Stimulated activated CD4-positive, alpha-beta T cell treated with anti-CD3 and anti-CD28 coated beads, Interleukin-15, amount 100 ng/mL, for 24 hours (primary cell): ENCODE measurements at regions not wholly inside any gene's neighbourhood (a gene's known extent, or its start where the extent isn't known, plus 50 kb on each side); places are given as distances from the start of the nearest gene placed in this dataset.
"Not testable (repeated sequence)": the region's sequence is repeated elsewhere in the genome, so short reads cannot be mapped to it uniquely, and the experiment has no call there.

ENCODE experiments used
- DNase-seq: peaks from one replicate; pipeline ENCODE4 v3.0.0-alpha.2; 2020

DNA sequence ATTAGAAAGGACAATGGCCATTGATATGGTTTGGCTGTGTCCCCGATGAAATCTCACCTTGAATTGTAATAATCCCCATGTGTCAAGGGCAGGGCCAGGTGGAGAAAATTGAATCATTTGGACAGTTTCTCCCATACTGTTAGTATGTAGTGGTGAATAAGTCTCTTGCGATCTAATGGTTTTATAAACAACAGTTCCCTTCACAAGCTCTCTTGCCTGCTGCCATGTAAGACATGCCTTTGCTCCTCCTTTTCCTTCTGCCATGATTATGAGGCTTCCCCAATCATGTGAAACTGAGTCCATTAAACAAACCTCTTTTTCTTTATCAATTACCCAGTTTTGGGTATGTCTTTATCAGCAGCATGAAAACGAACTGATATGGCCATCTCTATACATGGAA, 302.7 kb downstream of the SFMBT2 start:
- no peak for DNase-seq

- DNase-seq: peak; percentile 8
Measured at GRCh38 chr10:7107285-7107684, 303.5 kb downstream of the SFMBT2 start.

DNA sequence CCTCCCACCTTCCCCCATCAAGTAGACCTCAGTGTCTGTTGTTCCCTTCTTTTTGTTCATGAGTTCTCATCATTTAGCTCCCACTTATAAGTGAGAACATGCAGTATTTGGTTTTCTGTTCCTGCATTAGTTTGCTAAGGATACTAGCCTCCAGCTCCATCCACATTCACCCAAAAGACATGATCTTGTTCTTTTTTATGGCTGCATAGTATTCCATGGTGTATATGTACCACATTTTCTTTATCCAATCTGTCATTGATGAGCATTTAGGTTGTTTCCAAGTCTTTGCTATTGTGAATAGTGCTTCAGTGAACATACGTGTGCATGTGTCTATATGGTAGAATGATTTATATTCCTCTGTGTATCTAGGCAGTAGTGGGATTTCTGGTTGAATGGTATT, 306.5 kb downstream of the SFMBT2 start:
- not testable (repeated sequence) for DNase-seq

DNA sequence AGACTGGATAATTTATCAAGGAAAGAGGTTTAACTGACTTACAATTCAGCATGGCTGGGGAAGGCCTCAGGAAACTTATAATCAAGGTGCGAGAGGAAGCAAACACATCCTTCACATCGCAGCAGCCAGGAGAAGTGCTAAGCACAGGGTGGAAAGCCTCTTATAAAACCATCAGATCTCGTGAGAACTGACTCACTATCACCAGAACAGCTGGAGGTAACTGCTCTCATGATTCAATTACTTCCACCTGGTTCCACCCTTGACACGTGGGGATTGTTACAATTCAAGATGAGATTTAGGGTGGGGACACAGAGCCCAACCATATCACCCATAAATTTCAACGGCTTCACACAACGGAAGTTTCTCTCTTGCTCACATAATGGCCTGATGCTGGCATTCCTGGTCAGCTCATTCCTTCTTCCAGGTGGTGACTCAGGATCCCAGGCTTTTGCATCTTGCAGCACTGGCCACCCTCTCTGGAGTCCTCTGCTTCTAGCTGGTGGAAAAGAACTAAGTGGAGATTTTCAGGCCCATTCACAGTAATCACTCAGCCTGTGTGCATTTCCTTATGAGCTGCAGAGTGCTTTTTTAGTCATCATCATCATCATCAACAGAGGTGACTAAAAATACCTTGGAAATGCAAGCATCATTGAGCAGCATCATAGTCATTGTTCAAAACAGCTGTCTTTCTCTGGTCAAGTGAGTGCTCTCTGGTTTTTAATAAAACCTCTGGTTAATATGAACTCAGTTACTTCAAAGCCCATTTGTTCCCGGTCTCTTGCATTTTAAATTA, 308.1 kb downstream of the SFMBT2 start:
- no peak for DNase-seq

- DNase-seq: no peak
Measured at GRCh38 chr10:7102084-7102483, 308.8 kb downstream of the SFMBT2 start.

GRCh38 chr10:7101451-7101850, 309.4 kb downstream of the SFMBT2 start:
- no peak for DNase-seq

DNA sequence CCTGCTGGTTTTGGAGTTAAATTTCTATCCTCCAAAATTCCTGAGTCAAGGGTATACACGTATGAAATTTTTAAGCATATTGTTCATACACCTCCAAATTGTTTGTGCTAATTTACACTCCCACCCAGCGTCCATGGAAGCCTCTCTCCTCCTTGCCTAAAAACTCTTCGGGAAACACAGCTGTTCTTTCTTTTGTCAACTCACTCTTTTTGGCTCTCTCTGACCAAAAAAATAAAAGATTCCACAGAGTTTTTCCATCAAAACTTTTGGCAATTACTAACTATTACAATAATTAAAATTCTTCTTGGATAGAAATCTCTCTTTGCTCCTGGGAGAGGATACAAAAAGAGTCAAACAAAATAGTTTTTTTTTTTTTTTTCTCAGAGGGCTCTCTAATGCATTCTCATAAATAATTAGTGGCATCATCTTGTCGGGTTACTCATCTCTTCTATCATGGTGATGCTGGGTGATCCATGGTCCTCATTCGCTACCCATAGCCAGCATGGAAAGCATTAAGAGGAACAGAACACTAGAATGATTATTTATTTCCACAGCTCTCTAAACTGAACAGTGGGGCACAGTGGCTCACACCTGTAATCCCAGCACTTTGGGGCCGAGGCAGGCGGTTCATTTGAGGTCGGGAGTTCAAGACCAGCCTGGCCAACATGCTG, 310.7 kb downstream of the SFMBT2 start:
- DNase-seq: no peak

DNA sequence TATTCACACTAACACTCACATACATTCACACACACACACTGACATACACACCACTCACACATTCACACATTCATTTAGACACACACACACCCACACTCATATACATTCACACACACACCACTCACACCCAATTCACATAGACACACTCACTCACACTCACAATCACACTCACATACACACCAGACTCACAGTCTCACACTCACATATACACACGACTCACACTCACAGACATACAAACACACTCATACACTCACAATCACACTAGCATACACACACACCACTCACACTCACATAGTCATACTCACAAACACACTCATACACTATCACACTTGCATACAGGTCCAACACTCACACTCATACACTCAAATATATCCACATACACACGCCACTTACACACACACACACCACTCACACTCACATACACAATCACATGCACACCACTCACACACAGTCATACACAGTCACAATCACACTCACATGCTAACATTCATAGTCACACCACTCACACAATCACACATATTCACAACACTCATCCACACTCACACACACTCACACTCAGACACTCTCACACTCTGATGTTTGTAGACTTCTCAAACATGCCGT, 312.6 kb downstream of the SFMBT2 start:
- no peak for DNase-seq

GRCh38 chr10:7094781-7095180, 316.1 kb downstream of the SFMBT2 start:
- DNase-seq: no peak

- no peak for DNase-seq
Measured at GRCh38 chr10:7093368-7093767, 317.5 kb downstream of the SFMBT2 start.

DNA sequence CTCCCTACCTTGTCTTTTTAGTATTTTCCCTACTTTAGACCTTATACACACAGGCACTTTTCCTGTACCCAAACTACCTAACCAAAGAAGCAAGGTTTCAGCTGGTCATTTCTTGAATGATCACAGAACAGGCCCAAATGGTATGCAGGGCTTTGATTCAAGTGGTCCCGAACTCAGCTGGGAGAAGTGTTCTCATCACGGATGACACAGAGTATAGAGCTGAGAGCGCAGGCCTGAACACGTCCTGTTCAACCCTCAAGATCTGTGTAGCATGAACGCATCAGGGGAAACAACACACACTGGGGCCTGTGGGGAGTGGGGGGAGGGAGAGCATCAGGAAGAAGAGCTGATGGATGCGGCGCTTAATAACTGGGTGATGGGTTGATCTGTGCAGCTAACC, 318.2 kb downstream of the SFMBT2 start:
- no peak for DNase-seq

DNA sequence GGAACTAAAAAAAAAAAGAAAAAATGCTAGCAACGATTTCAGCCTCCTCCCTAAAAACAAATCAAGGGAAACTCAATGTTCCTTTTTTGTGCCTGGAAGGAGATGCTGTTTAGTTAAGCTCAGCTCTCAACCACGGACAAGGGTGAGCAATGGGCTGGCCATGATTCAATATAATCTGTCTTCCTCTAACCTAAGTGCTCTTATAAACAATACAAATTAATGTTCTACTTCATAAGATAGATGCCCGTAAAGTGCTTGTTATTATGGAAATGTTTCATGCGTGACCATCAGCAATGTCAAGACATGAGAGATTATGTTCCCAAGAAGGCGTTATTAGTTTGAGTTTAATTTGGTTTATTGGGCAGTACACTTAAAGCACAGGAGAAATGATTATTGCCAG, 320.3 kb downstream of the SFMBT2 start:
- no peak for DNase-seq

DNA sequence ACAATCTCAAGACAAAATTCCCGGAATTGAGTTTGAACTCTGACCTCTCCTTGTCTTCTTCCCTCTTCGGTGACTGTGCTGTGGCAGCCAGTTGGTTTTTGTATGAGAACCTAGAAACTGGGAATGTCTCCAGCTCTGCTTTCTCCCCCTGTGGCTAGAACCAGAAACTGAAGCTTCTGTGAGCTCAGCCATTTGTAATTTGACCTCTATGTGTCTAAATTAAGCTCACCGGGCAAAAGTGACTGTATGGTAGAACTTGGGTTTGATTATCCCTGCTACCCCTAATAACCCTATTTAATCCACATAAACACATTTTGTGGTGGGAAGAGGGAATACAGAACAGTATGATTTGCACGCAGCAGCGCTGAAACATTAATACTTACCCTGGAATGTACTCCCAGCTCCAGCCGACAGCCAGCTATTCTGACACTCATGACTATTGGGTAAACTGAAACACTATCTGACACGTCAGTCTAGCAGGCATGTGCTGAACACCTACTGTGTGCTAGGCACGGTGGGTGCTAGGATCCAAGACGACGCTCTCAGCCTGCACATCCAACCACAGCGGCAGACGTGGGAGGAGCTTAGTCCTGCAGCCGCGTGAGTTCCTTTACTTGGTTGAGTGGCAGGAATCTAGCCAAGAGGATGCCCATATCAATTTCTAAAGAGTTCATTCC, 324.8 kb downstream of the SFMBT2 start:
- no peak for DNase-seq

- no peak for DNase-seq
Measured at GRCh38 chr10:7085147-7085912, 325.5 kb downstream of the SFMBT2 start.

GRCh38 chr10:7084280-7085005, 326.4 kb downstream of the SFMBT2 start:
- DNase-seq: no peak

- DNase-seq: no peak
Measured at GRCh38 chr10:7082967-7083366, 327.9 kb downstream of the SFMBT2 start.

DNA sequence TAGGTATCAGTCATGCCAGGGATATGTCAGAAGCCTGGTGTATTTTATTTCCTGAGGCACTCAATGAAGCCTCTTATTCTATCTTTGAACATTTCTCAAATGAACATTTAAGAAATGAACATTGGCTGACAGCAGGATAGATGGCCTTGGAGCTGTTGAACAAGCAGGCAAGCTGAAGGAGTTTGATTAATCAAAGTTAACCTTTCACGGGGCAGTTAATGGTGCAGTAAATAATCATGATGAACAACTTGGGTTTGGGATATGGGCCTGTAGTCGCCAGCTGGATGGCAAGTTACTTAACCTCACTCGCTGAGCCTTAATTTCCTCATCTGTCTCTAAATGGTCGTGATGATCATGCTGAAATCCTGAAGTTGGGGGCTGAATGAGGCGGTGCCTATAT, 333.0 kb downstream of the SFMBT2 start:
- DNase-seq: no peak

DNA sequence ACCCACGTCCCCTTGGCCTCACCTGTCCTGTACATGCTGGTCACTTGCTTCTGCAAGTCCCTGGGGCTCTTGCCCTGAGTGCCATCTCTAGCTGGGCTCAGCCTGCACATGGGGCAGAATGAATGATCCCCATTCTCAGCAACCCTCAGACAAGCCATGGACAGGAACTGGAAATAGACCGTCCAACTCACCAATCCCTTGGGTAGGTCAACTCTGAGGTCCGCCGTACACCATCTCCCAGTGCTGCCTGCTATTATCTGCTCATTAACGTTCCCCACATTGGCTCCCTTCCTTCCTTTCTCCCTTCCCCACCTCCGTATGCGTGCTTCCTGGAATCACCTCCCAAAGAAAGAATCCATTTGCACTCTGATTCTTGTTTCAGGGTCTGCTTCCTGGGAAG, 335.0 kb downstream of the SFMBT2 start:
- DNase-seq: no peak

DNA sequence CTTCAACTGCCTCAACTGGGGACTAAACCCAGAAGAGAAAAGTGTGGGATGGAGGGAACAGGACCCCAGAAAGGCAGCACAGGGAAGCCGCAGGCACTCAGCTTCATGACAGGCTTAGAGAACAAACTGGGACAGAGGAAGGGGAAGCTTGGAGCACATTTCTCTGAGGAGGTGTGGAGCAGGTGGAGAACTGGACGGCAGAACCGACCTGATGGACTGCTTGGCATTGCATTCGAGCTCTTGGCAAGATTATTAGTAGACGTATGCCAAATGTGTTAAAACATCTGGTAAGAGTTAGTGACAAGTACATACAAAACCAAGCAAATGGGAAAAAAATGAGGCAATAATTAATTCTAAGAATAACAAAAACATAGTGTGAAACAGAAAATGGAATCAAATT, 335.7 kb downstream of the SFMBT2 start:
- DNase-seq: no peak

DNA sequence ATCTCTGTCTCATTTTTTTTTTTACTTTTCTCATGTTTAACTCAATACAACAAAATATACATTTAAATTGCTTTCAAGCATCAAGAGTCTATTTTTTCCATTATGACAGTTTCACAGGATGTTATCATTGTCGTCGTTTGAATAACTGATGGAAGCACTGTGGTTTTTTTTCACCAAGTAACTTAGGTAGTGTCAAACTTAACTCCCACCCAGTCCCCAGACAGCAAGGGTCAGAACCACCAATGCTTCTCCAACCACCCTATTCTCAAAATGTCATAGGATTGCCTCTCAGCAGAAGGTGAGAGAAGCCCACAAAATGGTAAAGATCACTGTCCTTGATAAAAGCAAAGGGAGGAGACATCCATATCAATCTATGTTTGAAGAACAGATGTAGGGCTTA, 339.4 kb downstream of the SFMBT2 start:
- no peak for DNase-seq

GRCh38 chr10:7070950-7071349, 339.9 kb downstream of the SFMBT2 start:
- DNase-seq: no peak

GRCh38 chr10:7069706-7070105, 341.1 kb downstream of the SFMBT2 start:
- no peak for DNase-seq
